DOHH2 (cell line): ENCODE measurements at regions not wholly inside any gene's neighbourhood (a gene's known extent, or its start where the extent isn't known, plus 50 kb on each side); places are given as distances from the start of the nearest gene placed in this dataset.

Source experiments
- H3F3A ChIP-seq: fragments of 200-600 bp; sonication (generic), shearing (Covaris generic); 2 replicates; pipeline ENCODE4 v1.6.0; 2016; ENCODE audit warnings: antibody characterized with exemption, mild to moderate bottlenecking; ENCODE audit not compliant: control insufficient read depth, insufficient read depth
- H3K27ac ChIP-seq: fragments of 200-600 bp; sonication (generic); 2 replicates; pipeline ENCODE4 v1.5.1; 2014; ENCODE audit warnings: low read depth, mild to moderate bottlenecking, low read length, moderate library complexity
- H3K27me3 ChIP-seq: fragments of 200-600 bp; sonication (generic); 2 replicates; pipeline ENCODE4 v1.6.1; 2014; ENCODE audit warnings: mild to moderate bottlenecking, low read length, mixed read lengths; ENCODE audit not compliant: control insufficient read depth
- H3K36me3 ChIP-seq: fragments of 200-600 bp; sonication (generic); 2 replicates; pipeline ENCODE4 v1.6.1; 2014; ENCODE audit warnings: mild to moderate bottlenecking, low read length, moderate library complexity, mixed read lengths; ENCODE audit not compliant: control insufficient read depth
- H3K4me1 ChIP-seq: fragments of 200-600 bp; sonication (generic); 2 replicates; pipeline ENCODE4 v1.6.1; 2014; ENCODE audit warnings: mild to moderate bottlenecking, low read length, mixed read lengths; ENCODE audit not compliant: control insufficient read depth
- H3K4me2 ChIP-seq: fragments of 200-600 bp; sonication (generic); 2 replicates; pipeline ENCODE4 v1.6.0; 2014; ENCODE audit warnings: mild to moderate bottlenecking, low read length, moderate library complexity
- H3K4me3 ChIP-seq: fragments of 200-600 bp; sonication (generic); 2 replicates; pipeline ENCODE4 v1.5.1; 2014; ENCODE audit warnings: mild to moderate bottlenecking, low read length, mixed read lengths
- H3K79me2 ChIP-seq: fragments of 200-600 bp; sonication (generic); 2 replicates; pipeline ENCODE4 v1.6.1; 2014; ENCODE audit warnings: mild to moderate bottlenecking, low read length, mixed read lengths; ENCODE audit not compliant: control insufficient read depth
- H3K9me2 ChIP-seq: fragments of 200-600 bp; sonication (generic); replicated peaks from 2 replicates; pipeline ENCODE4 v1.6.1; 2014; ENCODE audit warnings: mild to moderate bottlenecking, low read length, mixed read lengths; ENCODE audit not compliant: control insufficient read depth
- H3K9me3 ChIP-seq: fragments of 200-600 bp; sonication (generic); 2 replicates; pipeline ENCODE4 v1.6.1; 2014; ENCODE audit warnings: antibody characterized with exemption, low read length, mixed read lengths; ENCODE audit not compliant: control insufficient read depth, insufficient read depth
- H4K20me1 ChIP-seq: fragments of 200-600 bp; sonication (generic); 2 replicates; pipeline ENCODE4 v1.6.0; 2014; ENCODE audit warnings: low read depth, mild to moderate bottlenecking, antibody characterized with exemption, low read length, moderate library complexity; ENCODE audit not compliant: control insufficient read depth, insufficient read depth
- CTCF ChIP-seq: fragments of 200-600 bp; sonication (generic); IDR thresholded peaks from one replicate; pipeline ENCODE4 v1.5.1; 2014; ENCODE audit warnings: antibody characterized with exemption, mild to moderate bottlenecking, low read depth, low read length; ENCODE audit not compliant: poor library complexity, severe bottlenecking
- EZH2phosphoT487 ChIP-seq: fragments of 200-600 bp; sonication (generic); IDR thresholded peaks from 2 replicates; pipeline ENCODE4 v1.6.1; 2017; ENCODE audit warnings: borderline replicate concordance, mild to moderate bottlenecking, antibody characterized with exemption, low read length, moderate library complexity, mixed read lengths

GRCh38 chr3:22713936-22714335 is 489.2 kb upstream of the UBE2E2 start:
- H3K27ac ChIP-seq, result no peak overlapping the region
- H3K4me2 ChIP-seq, result no peak overlapping the region
- H3K9me3 ChIP-seq, result no peaks in the 10 kb centered on the region
- no peaks in the 10 kb centered on the region for H3K36me3 ChIP-seq
- no peak overlapping the region for H3K4me3 ChIP-seq
- no peaks in the 10 kb centered on the region for H3K4me1 ChIP-seq
- H3F3A ChIP-seq, result no peaks in the 10 kb centered on the region
- H3K27me3 ChIP-seq, result no peaks in the 10 kb centered on the region
- no peaks in the 10 kb centered on the region for H3K9me2 ChIP-seq
- TF ChIP-seq CTCF, result no peak
- TF ChIP-seq EZH2phosphoT487, result no peak
- no peaks in the 10 kb centered on the region for H4K20me1 ChIP-seq
- H3K79me2 ChIP-seq, result no peaks in the 10 kb centered on the region

GRCh38 chr3:22714749-22715148 is 488.4 kb upstream of the UBE2E2 start:
- no peaks in the 10 kb centered on the region for H3K9me2 ChIP-seq
- no peak overlapping the region for H3K4me2 ChIP-seq
- TF ChIP-seq CTCF, result no peak
- TF ChIP-seq EZH2phosphoT487, result no peak
- H3K27ac ChIP-seq, result no peak overlapping the region
- no peaks in the 10 kb centered on the region for H3K4me1 ChIP-seq
- H3K27me3 ChIP-seq, result no peaks in the 10 kb centered on the region
- H3F3A ChIP-seq, result no peaks in the 10 kb centered on the region
- no peak overlapping the region for H3K4me3 ChIP-seq
- H3K79me2 ChIP-seq, result no peaks in the 10 kb centered on the region
- no peaks in the 10 kb centered on the region for H3K36me3 ChIP-seq
- H3K9me3 ChIP-seq, result no peaks in the 10 kb centered on the region
- H4K20me1 ChIP-seq, result no peaks in the 10 kb centered on the region

- H3K27ac ChIP-seq, result no peak overlapping the region
- no peaks in the 10 kb centered on the region for H3K27me3 ChIP-seq
- H3F3A ChIP-seq, result no peaks in the 10 kb centered on the region
- no peaks in the 10 kb centered on the region for H3K4me1 ChIP-seq
- TF ChIP-seq EZH2phosphoT487 (no peak), CTCF (no peak)
- no peaks in the 10 kb centered on the region for H3K9me2 ChIP-seq
- no peaks in the 10 kb centered on the region for H3K9me3 ChIP-seq
- H3K4me2 ChIP-seq, result no peak overlapping the region
- H3K36me3 ChIP-seq, result no peaks in the 10 kb centered on the region
- H3K79me2 ChIP-seq, result no peaks in the 10 kb centered on the region
- H4K20me1 ChIP-seq, result no peaks in the 10 kb centered on the region
- no peak overlapping the region for H3K4me3 ChIP-seq
These were observed 482.5 kb upstream of the UBE2E2 start for GRCh38 chr3:22720596-22720995.

GRCh38 chr3:22724420-22724819 is 478.7 kb upstream of the UBE2E2 start:
- Histone ChIP-seq H3K36me3 (no peaks in the 10 kb centered on the region), H3K27ac (no peak overlapping the region), H3K79me2 (no peaks in the 10 kb centered on the region), H3K9me3 (no peaks in the 10 kb centered on the region), H3K9me2 (no peaks in the 10 kb centered on the region), H3K4me2 (no peak overlapping the region), H3F3A (no peaks in the 10 kb centered on the region), H3K27me3 (no peaks in the 10 kb centered on the region), H3K4me3 (no peak overlapping the region), H4K20me1 (no peaks in the 10 kb centered on the region), H3K4me1 (no peaks in the 10 kb centered on the region)
- TF ChIP-seq EZH2phosphoT487 (no peak), CTCF (no peak)
